ENCODE measurements at regions not wholly inside any gene's neighbourhood (a gene's known extent, or its start where the extent isn't known, plus 50 kb on each side); places are given as distances from the start of the nearest gene placed in this dataset.
"Not testable (repeated sequence)": the region's sequence is repeated elsewhere in the genome, so short reads cannot be mapped to it uniquely, and the experiment has no call there.

- DNase-seq (ENCODE audit: low spot score): no peak
Observed at GRCh38 chr11:97557399-97557798, 1167.6 kb downstream of the JRKL start.

- no peak for DNase-seq (ENCODE audit: low spot score)
Observed at GRCh38 chr11:97567801-97568200, 1178.0 kb downstream of the JRKL start.

GRCh38 chr11:97570636-97571035 is 1180.8 kb downstream of the JRKL start:
- DNase-seq (ENCODE audit: low spot score): no peak

- not testable (repeated sequence) for DNase-seq (ENCODE audit: low spot score)
Observed at GRCh38 chr11:97573771-97574170, 1184.0 kb downstream of the JRKL start.

GRCh38 chr11:97574976-97575665 is 1185.3 kb downstream of the JRKL start:
- DNase-seq (ENCODE audit: low spot score): no peak

- DNase-seq (ENCODE audit: low spot score): no peak
Observed at GRCh38 chr11:97607291-97608000, 1217.6 kb downstream of the JRKL start.

GRCh38 chr11:97610000-97610399 is 1220.2 kb downstream of the JRKL start:
- no peak for DNase-seq (ENCODE audit: low spot score)

- no peak for DNase-seq (ENCODE audit: low spot score)
Observed at GRCh38 chr11:97610854-97611253, 1221.0 kb downstream of the JRKL start.

GRCh38 chr11:97611345-97611744 is 1221.5 kb downstream of the JRKL start:
- DNase-seq (ENCODE audit: low spot score): no peak

GRCh38 chr11:97614606-97615005 is 1224.8 kb downstream of the JRKL start:
- DNase-seq (ENCODE audit: low spot score): no peak

- no peak for DNase-seq (ENCODE audit: low spot score)
Observed at GRCh38 chr11:97615546-97615945, 1225.7 kb downstream of the JRKL start.

- no peak for DNase-seq (ENCODE audit: low spot score)
Observed at GRCh38 chr11:97617031-97617430, 1227.2 kb downstream of the JRKL start.

- DNase-seq (ENCODE audit: low spot score): no peak
Observed at GRCh38 chr11:97620007-97620406, 1230.2 kb downstream of the JRKL start.

GRCh38 chr11:97621282-97621681 is 1231.5 kb downstream of the JRKL start:
- DNase-seq (ENCODE audit: low spot score): no peak

GRCh38 chr11:97622795-97623194 is 1233.0 kb downstream of the JRKL start:
- no peak for DNase-seq (ENCODE audit: low spot score)

- DNase-seq (ENCODE audit: low spot score): not testable (repeated sequence)
Observed at GRCh38 chr11:97636741-97637140, 1246.9 kb downstream of the JRKL start.

- no peak for DNase-seq (ENCODE audit: low spot score)
Observed at GRCh38 chr11:97637701-97638100, 1247.9 kb downstream of the JRKL start.

- no peak for DNase-seq (ENCODE audit: low spot score)
Observed at GRCh38 chr11:97638641-97639224, 1248.9 kb downstream of the JRKL start.

- no peak for DNase-seq (ENCODE audit: low spot score)
Observed at GRCh38 chr11:97641988-97642387, 1252.2 kb downstream of the JRKL start.

- DNase-seq (ENCODE audit: low spot score): no peak
Observed at GRCh38 chr11:97645736-97646135, 1255.9 kb downstream of the JRKL start.

- DNase-seq (ENCODE audit: low spot score): no peak
Observed at GRCh38 chr11:97656356-97656755, 1266.5 kb downstream of the JRKL start.

GRCh38 chr11:97657852-97658251 is 1268.0 kb downstream of the JRKL start:
- no peak for DNase-seq (ENCODE audit: low spot score)

- no peak for DNase-seq (ENCODE audit: low spot score)
Observed at GRCh38 chr11:97667057-97667456, 1277.2 kb downstream of the JRKL start.

Measured in ecto neural progenitor cell (in vitro differentiated cells).